Activated naive CD4-positive, alpha-beta T cell treated with anti-CD3 and anti-CD28 coated beads, Interleukin-2, amount 50 U/mL, for 72 hours (primary cell): ENCODE measurements at regions not wholly inside any gene's neighbourhood (a gene's known extent, or its start where the extent isn't known, plus 50 kb on each side); places are given as distances from the start of the nearest gene placed in this dataset.

Experiments
- ATAC-seq, 2 donors: fragments of 150-1000 bp; cut with Tn5 transposase; 2 replicates each; pipeline ENCODE4 v1.10.0; 2021; ENCODE audit warnings: mild to moderate bottlenecking in 2 of 2, moderate library complexity in 2 of 2
- DNase-seq, 2 donors: peaks; one replicate each; pipeline ENCODE4 v3.0.0; 2021 to 2022; ENCODE audit warnings: low spot score in 2 of 2
- H3K27ac Mint-ChIP-seq, 2 donors: one replicate each; pipeline ENCODE4 v1.8.0; 2022; ENCODE audit warnings: mild to moderate bottlenecking in 2 of 2, mixed read lengths in 2 of 2
- H3K36me3 Mint-ChIP-seq, 2 donors: one replicate each; pipeline ENCODE4 v1.8.0; 2022; ENCODE audit warnings: mixed read lengths in 2 of 2
- H3K9me3 Mint-ChIP-seq, 2 donors: one replicate each; pipeline ENCODE4 v1.8.0; 2022; ENCODE audit warnings: mixed read lengths in 2 of 2

DNA sequence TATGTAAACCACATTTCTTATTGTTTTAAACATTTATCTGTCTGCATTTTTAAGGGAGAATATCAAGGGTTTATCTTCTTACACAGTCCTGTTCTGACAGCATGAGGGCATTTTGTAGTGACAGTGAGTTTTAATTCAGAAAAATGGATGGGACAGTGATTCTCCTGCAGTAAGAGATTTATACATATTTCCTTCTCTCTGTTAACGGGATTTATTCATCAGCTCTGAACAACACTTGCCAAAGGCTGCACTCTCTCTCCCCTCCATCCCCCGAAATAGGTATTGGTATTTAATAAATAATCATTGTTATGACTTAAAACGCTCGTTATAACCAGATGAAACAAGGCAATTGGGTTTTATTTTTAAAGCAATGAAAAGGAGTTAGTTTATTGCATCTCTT is 410.9 kb downstream of the STIM2 start:
- ATAC-seq (no peak), DNase-seq (no peak)
- Mint-ChIP-seq H3K27ac (no peak overlapping the region), H3K36me3 (no peaks in the 10 kb centered on the region), H3K9me3 (peaks cover 0 to 8% of the 10 kb centered on the region in 2 donors)

GRCh38 chr4:27272217-27272616 is 411.6 kb downstream of the STIM2 start:
- no peak overlapping the region for H3K27ac Mint-ChIP-seq
- H3K9me3 Mint-ChIP-seq, result peaks cover 0 to 8% of the 10 kb centered on the region in 2 donors

DNA sequence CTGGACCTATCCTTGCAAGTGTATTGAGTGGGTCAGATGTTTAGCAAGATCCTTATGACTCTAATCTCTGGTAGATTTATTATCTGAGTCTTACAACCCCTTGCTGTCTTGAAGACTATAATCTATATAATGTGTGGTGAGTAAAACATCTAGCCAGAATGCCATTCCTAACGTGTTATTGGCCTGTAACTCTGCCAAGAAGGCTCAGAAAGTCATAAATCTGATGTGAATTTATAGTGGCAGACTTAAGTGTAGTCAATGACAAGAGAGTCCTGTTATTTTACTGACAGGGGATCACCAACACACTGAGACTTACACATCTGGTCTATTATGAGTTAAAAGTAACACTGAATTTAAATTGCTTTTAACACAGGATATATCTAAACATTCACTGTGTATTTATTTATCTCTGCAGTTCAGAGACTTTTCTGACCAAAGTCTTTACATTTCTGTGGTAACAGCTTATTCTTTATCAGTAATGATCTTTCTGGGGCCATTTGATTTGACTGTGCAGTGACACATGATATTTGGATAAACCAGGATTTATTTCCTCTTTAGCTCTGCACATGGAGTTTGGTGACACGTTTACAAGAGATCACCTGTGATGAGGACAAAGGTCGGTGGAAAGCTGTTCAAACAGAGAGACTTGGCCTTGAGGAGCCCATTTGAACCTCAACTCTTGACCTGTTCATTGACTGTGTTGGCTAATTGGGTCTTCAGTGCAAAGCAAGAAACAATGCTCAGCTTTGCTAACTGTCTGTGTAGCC is 415.8 kb downstream of the STIM2 start:
- ATAC-seq (no peak), DNase-seq (no peak)
- H3K36me3 Mint-ChIP-seq, result no peaks in the 10 kb centered on the region
- H3K27ac Mint-ChIP-seq, result no peak overlapping the region
- H3K9me3 Mint-ChIP-seq, result peaks cover 6 to 8% of the 10 kb centered on the region in 2 donors

More at GRCh38 chr4:27272217-27272616, 411.6 kb downstream of the STIM2 start:
- H3K36me3 Mint-ChIP-seq, result no peaks in the 10 kb centered on the region
- DNase-seq (no peak), ATAC-seq (no peak)

- ATAC-seq (no peak), DNase-seq (peak in 1 of 2 donors; percentile 2)
- H3K36me3 Mint-ChIP-seq, result no peaks in the 10 kb centered on the region
- no peak overlapping the region for H3K27ac Mint-ChIP-seq
- peaks cover 6 to 11% of the 10 kb centered on the region in 2 donors for H3K9me3 Mint-ChIP-seq
These were observed 418.2 kb downstream of the STIM2 start for GRCh38 chr4:27278615-27279375.

- no peak for ATAC-seq
- Mint-ChIP-seq H3K36me3 (no peaks in the 10 kb centered on the region), H3K9me3 (peaks cover 1 to 7% of the 10 kb centered on the region in 2 donors), H3K27ac (no peak overlapping the region)
- DNase-seq, result no peak
These were observed 427.9 kb downstream of the STIM2 start for GRCh38 chr4:27288496-27288895.

DNA sequence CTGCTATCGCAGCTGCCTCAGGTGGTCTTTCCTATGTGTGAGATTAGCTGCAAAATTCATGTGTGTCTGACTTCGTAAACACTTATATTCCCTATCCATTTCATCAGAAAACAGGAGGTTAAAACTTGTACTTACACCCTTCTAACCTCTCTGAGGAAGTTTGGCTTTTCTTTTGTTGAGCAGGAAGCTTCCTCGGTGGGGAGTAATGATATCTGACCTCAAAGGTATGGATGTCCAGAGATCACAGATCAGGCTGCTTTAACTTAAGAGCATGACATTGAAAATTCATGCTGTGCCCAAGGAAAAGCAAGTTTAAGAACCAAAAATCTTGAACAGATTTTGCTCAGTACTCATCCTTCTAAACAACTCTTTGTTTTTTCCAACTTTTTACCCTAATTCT is 429.1 kb downstream of the STIM2 start:
- Mint-ChIP-seq H3K9me3 (peaks cover 0 to 7% of the 10 kb centered on the region in 2 donors), H3K27ac (no peak overlapping the region), H3K36me3 (no peaks in the 10 kb centered on the region)
- ATAC-seq (no peak), DNase-seq (no peak)

GRCh38 chr4:27293831-27294230 is 433.2 kb downstream of the STIM2 start:
- no peak overlapping the region for H3K27ac Mint-ChIP-seq

GRCh38 chr4:27304751-27305150 is 444.1 kb downstream of the STIM2 start:
- H3K9me3 Mint-ChIP-seq, result peaks cover 13 to 24% of the 10 kb centered on the region in 2 donors
- no peak overlapping the region for H3K27ac Mint-ChIP-seq
- ATAC-seq (no peak), DNase-seq (no peak)
- H3K36me3 Mint-ChIP-seq, result peaks cover 6 to 8% of the 10 kb centered on the region in 2 donors

More at GRCh38 chr4:27293831-27294230, 433.2 kb downstream of the STIM2 start:
- H3K9me3 Mint-ChIP-seq, result peaks cover 1 to 7% of the 10 kb centered on the region in 2 donors
- DNase-seq (no peak), ATAC-seq (no peak)
- H3K36me3 Mint-ChIP-seq, result no peaks in the 10 kb centered on the region

- Mint-ChIP-seq H3K27ac (no peak overlapping the region), H3K36me3 (peaks cover 6 to 8% of the 10 kb centered on the region in 2 donors), H3K9me3 (peaks cover 13 to 24% of the 10 kb centered on the region in 2 donors)
- no peak for ATAC-seq
- DNase-seq, result no peak
These were observed 444.6 kb downstream of the STIM2 start for GRCh38 chr4:27305246-27305645.

DNA sequence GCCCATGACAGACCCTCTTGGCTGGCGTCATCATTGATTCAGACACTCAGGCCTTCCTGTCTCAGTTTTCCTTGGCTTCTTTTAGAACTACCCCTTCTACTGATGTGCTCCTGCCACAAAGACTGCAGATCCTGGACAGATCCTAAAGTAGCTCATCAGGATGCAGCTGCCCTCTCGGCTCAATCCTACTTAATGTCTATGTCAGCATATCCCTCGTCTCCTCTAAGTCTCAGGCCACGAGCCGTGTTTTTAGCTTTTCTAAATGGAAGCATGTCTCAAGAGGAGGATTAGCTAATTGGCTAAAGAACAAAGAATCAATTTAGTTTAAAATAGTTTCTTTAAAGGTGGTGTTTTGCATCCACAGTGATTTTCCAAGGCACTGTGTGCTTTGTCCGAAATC is 447.7 kb downstream of the STIM2 start:
- ATAC-seq (no peak), DNase-seq (no peak)
- no peak overlapping the region for H3K27ac Mint-ChIP-seq
- H3K36me3 Mint-ChIP-seq, result no peaks in the 10 kb centered on the region
- H3K9me3 Mint-ChIP-seq, result peaks cover 0 to 4% of the 10 kb centered on the region in 2 donors

DNA sequence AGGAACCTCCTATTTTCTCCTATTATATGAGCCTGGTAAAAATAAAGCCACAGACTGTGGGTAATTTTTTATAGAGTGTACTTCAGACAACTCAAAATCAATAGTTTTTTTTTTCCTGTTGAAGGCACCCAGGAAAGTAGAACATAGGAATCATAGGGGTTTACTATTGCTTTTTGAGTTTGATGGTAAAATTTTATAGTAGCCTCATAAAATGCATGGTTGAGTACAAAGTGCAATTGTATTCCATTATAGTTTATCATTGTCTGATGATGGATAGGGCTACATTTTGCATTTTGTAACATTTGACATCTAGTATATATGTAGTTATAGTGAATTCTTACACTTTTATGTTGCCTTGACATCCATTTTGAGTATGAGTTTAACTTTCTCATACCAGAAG is 455.0 kb downstream of the STIM2 start:
- peaks cover 0 to 3% of the 10 kb centered on the region in 2 donors for H3K9me3 Mint-ChIP-seq
- H3K36me3 Mint-ChIP-seq, result no peaks in the 10 kb centered on the region
- no peak overlapping the region for H3K27ac Mint-ChIP-seq
- no peak for DNase-seq
- ATAC-seq, result no peak

GRCh38 chr4:27316176-27316575 is 455.5 kb downstream of the STIM2 start:
- ATAC-seq (no peak), DNase-seq (no peak)
- no peak overlapping the region for H3K27ac Mint-ChIP-seq
- H3K9me3 Mint-ChIP-seq, result peaks cover 0 to 3% of the 10 kb centered on the region in 2 donors
- no peaks in the 10 kb centered on the region for H3K36me3 Mint-ChIP-seq

GRCh38 chr4:27318740-27319139 is 458.1 kb downstream of the STIM2 start:
- ATAC-seq, result no peak
- peak in 1 of 2 donors; percentile 23 for DNase-seq
- no peaks in the 10 kb centered on the region for H3K36me3 Mint-ChIP-seq
- H3K9me3 Mint-ChIP-seq, result peaks cover 0 to 3% of the 10 kb centered on the region in 2 donors
- no peak overlapping the region for H3K27ac Mint-ChIP-seq

DNA sequence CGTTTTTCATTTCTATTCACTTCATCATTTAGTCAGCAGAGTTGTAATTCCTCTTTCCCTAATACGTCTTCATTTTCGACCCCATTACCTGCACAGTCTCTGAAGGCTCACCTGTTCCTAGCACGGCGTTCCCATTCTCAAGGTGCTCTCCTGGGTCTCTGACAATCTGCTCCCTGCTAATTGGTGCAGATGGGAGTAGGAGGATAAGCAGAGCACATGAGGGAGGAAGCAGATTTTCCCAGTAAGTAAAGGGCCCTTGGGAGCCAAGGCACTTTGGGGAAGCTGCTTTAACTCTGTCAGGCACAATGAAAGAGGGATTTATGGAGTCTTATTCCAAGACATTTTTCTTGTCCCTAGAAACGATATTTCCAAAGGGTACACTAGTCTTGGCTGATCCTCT is 466.4 kb downstream of the STIM2 start:
- H3K27ac Mint-ChIP-seq, result no peak overlapping the region
- no peaks in the 10 kb centered on the region for H3K36me3 Mint-ChIP-seq
- DNase-seq (no peak), ATAC-seq (no peak)
- H3K9me3 Mint-ChIP-seq, result no peaks in the 10 kb centered on the region

- no peaks in the 10 kb centered on the region for H3K36me3 Mint-ChIP-seq
- DNase-seq, result no peak
- no peak for ATAC-seq
- no peak overlapping the region for H3K27ac Mint-ChIP-seq
- H3K9me3 Mint-ChIP-seq, result no peaks in the 10 kb centered on the region
These were observed 467.0 kb downstream of the STIM2 start for GRCh38 chr4:27327421-27328181.

GRCh38 chr4:27338530-27338929 is 477.9 kb downstream of the STIM2 start:
- peaks cover 3 to 4% of the 10 kb centered on the region in 2 donors for H3K9me3 Mint-ChIP-seq
- H3K27ac Mint-ChIP-seq, result no peak overlapping the region
- no peak for ATAC-seq
- H3K36me3 Mint-ChIP-seq, result no peaks in the 10 kb centered on the region
- no peak for DNase-seq

DNA sequence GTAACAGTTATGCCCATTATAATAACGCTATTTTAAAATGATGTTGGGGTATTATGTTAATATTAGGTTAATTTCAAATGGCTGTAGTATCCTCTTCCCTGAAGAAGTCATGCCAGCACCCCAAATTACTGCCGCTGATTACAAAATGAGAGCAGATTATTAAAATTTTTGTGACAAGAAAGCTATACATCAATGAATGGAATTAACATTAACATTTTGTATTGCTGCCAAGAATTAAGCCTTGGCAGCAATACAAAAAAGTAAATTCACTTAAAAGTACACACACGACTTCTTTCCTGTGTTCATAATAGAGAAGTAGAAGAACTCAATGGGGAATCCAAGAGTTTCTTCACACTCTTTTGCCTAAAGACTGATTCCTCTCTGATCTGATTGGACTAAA is 482.8 kb downstream of the STIM2 start:
- Mint-ChIP-seq H3K27ac (no peak overlapping the region), H3K9me3 (peaks cover 3 to 4% of the 10 kb centered on the region in 2 donors), H3K36me3 (no peaks in the 10 kb centered on the region)
- ATAC-seq (no peak), DNase-seq (no peak)
